ENCODE measurements at regions not wholly inside any gene's neighbourhood (a gene's known extent, or its start where the extent isn't known, plus 50 kb on each side); places are given as distances from the start of the nearest gene placed in this dataset.

DNA sequence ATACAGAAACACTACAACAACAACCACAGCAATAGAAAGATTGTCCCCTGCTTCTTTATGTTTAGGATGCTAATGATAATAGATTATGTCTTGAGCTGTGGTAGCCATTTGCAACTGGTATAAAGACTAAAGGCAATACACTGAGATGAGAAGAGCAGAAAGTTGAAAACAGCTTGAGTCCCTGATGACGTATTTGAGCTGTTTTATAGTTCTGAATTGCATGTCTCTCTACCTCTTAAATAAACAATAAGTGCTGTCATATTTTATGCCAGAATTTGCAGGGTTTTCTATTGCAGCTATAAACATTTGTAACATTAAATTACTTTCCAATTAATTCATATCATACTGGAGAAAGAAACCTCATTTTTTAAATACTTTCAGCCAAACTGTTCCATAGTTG, 1242.0 kb downstream of the LRFN5 start (continued):
- TF ChIP-seq, protein P1, sequence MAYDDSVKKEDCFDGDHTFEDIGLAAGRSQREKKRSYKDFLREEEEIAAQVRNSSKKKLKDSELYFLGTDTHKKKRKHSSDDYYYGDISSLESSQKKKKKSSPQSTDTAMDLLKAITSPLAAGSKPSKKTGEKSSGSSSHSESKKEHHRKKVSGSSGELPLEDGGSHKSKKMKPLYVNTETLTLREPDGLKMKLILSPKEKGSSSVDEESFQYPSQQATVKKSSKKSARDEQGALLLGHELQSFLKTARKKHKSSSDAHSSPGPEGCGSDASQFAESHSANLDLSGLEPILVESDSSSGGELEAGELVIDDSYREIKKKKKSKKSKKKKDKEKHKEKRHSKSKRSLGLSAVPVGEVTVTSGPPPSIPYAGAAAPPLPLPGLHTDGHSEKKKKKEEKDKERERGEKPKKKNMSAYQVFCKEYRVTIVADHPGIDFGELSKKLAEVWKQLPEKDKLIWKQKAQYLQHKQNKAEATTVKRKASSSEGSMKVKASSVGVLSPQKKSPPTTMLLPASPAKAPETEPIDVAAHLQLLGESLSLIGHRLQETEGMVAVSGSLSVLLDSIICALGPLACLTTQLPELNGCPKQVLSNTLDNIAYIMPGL (CRISPR knock-in tag; IDR thresholded peaks at IDR 0.05; ENCODE audit: borderline replicate concordance), result no peak
- no peak for TF ChIP-seq ESRRA (IDR thresholded peaks at IDR 0.05; ENCODE audit: borderline replicate concordance, low read length)
- TF ChIP-seq, protein P2, sequence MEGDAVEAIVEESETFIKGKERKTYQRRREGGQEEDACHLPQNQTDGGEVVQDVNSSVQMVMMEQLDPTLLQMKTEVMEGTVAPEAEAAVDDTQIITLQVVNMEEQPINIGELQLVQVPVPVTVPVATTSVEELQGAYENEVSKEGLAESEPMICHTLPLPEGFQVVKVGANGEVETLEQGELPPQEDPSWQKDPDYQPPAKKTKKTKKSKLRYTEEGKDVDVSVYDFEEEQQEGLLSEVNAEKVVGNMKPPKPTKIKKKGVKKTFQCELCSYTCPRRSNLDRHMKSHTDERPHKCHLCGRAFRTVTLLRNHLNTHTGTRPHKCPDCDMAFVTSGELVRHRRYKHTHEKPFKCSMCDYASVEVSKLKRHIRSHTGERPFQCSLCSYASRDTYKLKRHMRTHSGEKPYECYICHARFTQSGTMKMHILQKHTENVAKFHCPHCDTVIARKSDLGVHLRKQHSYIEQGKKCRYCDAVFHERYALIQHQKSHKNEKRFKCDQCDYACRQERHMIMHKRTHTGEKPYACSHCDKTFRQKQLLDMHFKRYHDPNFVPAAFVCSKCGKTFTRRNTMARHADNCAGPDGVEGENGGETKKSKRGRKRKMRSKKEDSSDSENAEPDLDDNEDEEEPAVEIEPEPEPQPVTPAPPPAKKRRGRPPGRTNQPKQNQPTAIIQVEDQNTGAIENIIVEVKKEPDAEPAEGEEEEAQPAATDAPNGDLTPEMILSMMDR (IDR thresholded peaks at IDR 0.05), result no peak

DNA sequence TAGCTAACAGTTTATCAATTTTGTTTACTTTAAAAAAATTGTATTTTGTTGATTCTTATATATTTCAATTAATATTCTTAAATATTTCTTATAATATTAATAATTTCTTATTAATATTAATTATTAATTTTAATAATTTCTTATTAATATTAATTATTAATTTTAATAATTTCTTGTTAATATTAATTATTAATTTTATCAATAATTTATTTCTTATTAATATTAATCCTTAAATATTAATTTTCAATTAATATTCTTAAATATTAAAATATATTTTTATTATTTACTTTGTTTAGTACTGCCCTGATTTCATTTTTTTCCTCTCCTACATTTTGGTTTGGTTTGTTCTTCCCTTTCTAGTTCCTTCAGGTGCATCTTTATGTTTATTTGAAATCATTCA, 1208.1 kb downstream of the LRFN5 start:
- POLR2A ChIA-PET, result no interaction called here
- Histone ChIP-seq H3K4me3 (no peak overlapping the region), H3K9me3 (no peaks in the 10 kb centered on the region), H3K4me1 (no peaks in the 10 kb centered on the region), H3K27ac (no peak overlapping the region), H3K4me2 (no peak overlapping the region)
- DNase-seq (ENCODE audit: low read depth in 1 of 2, low spot score in 1 of 2), result no peak
- FAIRE-seq, result no peak
- no peak for ATAC-seq
- CTCF ChIA-PET, result no interaction called here
- TF ChIP-seq BHLHE40 (IDR thresholded peaks at IDR 0.05; ENCODE audit: low read depth, low read length) (no peak), HDAC2 (IDR thresholded peaks at IDR 0.05) (no peak), ZNF302 (CRISPR knock-in tag; IDR thresholded peaks at IDR 0.05) (no peak), EHMT2 (IDR thresholded peaks at IDR 0.05; ENCODE audit: low read depth) (no peak), SMC3 (IDR thresholded peaks at IDR 0.05) (no peak), MYC (IDR thresholded peaks at IDR 0.05; ENCODE audit: borderline replicate concordance, low read length) (no peak), POLR2A (IDR thresholded peaks at IDR 0.05; ENCODE audit: low read length) (no peak), CHD2 (IDR thresholded peaks at IDR 0.05; ENCODE audit: low read length, partially characterized antibody) (no peak), CHD4 (IDR thresholded peaks at IDR 0.05; ENCODE audit: borderline replicate concordance) (no peak), RFX5 (IDR thresholded peaks at IDR 0.05) (no peak), ESRRA (IDR thresholded peaks at IDR 0.05; ENCODE audit: borderline replicate concordance, low read length) (no peak), ZFP36 (IDR thresholded peaks at IDR 0.05; ENCODE audit: borderline replicate concordance, partially characterized antibody) (no peak)
- TF ChIP-seq, protein P1 (CRISPR knock-in tag; IDR thresholded peaks at IDR 0.05; ENCODE audit: borderline replicate concordance), result no peak
- TF ChIP-seq, protein P3, sequence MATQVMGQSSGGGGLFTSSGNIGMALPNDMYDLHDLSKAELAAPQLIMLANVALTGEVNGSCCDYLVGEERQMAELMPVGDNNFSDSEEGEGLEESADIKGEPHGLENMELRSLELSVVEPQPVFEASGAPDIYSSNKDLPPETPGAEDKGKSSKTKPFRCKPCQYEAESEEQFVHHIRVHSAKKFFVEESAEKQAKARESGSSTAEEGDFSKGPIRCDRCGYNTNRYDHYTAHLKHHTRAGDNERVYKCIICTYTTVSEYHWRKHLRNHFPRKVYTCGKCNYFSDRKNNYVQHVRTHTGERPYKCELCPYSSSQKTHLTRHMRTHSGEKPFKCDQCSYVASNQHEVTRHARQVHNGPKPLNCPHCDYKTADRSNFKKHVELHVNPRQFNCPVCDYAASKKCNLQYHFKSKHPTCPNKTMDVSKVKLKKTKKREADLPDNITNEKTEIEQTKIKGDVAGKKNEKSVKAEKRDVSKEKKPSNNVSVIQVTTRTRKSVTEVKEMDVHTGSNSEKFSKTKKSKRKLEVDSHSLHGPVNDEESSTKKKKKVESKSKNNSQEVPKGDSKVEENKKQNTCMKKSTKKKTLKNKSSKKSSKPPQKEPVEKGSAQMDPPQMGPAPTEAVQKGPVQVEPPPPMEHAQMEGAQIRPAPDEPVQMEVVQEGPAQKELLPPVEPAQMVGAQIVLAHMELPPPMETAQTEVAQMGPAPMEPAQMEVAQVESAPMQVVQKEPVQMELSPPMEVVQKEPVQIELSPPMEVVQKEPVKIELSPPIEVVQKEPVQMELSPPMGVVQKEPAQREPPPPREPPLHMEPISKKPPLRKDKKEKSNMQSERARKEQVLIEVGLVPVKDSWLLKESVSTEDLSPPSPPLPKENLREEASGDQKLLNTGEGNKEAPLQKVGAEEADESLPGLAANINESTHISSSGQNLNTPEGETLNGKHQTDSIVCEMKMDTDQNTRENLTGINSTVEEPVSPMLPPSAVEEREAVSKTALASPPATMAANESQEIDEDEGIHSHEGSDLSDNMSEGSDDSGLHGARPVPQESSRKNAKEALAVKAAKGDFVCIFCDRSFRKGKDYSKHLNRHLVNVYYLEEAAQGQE (IDR thresholded peaks at IDR 0.05), result no peak
- TF ChIP-seq, protein P4, sequence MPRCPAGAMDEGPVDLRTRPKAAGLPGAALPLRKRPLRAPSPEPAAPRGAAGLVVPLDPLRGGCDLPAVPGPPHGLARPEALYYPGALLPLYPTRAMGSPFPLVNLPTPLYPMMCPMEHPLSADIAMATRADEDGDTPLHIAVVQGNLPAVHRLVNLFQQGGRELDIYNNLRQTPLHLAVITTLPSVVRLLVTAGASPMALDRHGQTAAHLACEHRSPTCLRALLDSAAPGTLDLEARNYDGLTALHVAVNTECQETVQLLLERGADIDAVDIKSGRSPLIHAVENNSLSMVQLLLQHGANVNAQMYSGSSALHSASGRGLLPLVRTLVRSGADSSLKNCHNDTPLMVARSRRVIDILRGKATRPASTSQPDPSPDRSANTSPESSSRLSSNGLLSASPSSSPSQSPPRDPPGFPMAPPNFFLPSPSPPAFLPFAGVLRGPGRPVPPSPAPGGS (IDR thresholded peaks at IDR 0.05), result no peak
- TF ChIP-seq, protein P5, sequence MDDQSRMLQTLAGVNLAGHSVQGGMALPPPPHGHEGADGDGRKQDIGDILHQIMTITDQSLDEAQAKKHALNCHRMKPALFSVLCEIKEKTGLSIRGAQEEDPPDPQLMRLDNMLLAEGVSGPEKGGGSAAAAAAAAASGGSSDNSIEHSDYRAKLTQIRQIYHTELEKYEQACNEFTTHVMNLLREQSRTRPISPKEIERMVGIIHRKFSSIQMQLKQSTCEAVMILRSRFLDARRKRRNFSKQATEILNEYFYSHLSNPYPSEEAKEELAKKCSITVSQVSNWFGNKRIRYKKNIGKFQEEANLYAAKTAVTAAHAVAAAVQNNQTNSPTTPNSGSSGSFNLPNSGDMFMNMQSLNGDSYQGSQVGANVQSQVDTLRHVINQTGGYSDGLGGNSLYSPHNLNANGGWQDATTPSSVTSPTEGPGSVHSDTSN (IDR thresholded peaks at IDR 0.05), result no peak
